ENCODE measurements at regions not wholly inside any gene's neighbourhood (a gene's known extent, or its start where the extent isn't known, plus 50 kb on each side); places are given as distances from the start of the nearest gene placed in this dataset.

DNA sequence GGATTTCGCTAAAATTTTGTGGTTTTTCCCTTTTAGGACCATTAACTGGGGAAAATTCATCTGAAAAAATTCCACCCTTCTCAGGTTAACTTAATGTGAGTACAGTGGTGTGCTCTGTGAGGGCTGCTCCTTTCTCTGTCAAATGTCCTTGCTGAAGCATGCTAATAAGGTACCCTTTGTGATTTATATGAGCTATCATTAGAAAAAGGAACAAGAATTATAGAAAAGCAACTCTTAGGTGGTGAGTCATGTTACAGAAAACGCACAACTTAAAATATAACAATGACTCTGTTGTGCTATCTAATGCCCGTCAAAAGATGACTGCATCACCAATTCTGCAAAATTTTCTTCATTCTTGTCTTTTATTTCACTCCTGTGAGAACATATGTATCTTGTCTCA lies 162.0 kb upstream of the MAGI2 start:
- CTCF ChIA-PET: no interaction called here
- Histone ChIP-seq H3K36me3 (ENCODE audit: insufficient read depth, low read length) (no peaks in the 10 kb centered on the region), H3K27ac (ENCODE audit: low read depth in 1 of 2, low read length in 2 of 2) (no peak overlapping the region), H3K4me1 (ENCODE audit: insufficient read depth, low read length) (no peaks in the 10 kb centered on the region), H3K9me3 (ENCODE audit: control insufficient read depth in 1 of 2, insufficient read depth in 1 of 2, low read length in 2 of 2) (peaks cover 0 to 7% of the 10 kb centered on the region in 2 experiments), H3K4me3 (ENCODE audit: low read length) (no peak overlapping the region), H3K27me3 (ENCODE audit: control insufficient read depth in 1 of 2, insufficient read depth in 2 of 2, low read length in 2 of 2) (no peaks in the 10 kb centered on the region)
- POLR2A ChIA-PET: no interaction called here
- no peak for ATAC-seq (ENCODE audit: poor library complexity)
- Mint-ChIP-seq H3K4me1 (ENCODE audit: low read depth) (no peaks in the 10 kb centered on the region), H3K9me3 (peaks cover 3% of the 10 kb centered on the region), H3K27me3 (no peaks in the 10 kb centered on the region), H3K4me3 (no peak overlapping the region), H3K36me3 (ENCODE audit: low read depth) (no peaks in the 10 kb centered on the region), H3K27ac (no peak overlapping the region)
- DNase-seq: no peak
- intact Hi-C loops (cut with DNase I, micrococcal nuclease): no loop called here
- TF ChIP-seq, protein P1, sequence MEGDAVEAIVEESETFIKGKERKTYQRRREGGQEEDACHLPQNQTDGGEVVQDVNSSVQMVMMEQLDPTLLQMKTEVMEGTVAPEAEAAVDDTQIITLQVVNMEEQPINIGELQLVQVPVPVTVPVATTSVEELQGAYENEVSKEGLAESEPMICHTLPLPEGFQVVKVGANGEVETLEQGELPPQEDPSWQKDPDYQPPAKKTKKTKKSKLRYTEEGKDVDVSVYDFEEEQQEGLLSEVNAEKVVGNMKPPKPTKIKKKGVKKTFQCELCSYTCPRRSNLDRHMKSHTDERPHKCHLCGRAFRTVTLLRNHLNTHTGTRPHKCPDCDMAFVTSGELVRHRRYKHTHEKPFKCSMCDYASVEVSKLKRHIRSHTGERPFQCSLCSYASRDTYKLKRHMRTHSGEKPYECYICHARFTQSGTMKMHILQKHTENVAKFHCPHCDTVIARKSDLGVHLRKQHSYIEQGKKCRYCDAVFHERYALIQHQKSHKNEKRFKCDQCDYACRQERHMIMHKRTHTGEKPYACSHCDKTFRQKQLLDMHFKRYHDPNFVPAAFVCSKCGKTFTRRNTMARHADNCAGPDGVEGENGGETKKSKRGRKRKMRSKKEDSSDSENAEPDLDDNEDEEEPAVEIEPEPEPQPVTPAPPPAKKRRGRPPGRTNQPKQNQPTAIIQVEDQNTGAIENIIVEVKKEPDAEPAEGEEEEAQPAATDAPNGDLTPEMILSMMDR (IDR thresholded peaks at IDR 0.05): no peak

DNA sequence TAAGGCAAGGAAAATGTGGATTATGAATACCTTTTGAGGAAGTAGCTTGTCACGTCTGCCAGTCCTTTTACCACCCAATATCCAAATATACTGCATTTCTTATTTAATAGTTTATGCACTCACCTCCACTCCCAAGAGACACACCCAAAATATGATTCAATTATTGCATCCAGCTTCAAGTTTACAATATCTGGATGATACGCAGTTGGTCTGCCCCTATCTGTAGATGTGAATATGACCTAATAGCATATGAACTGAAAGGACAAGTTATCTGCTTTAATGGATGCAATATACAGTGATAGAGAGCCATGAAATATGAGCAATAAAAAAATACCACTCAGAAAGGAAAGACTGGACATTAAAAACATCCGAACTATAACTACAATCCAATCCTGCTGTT lies 159.4 kb upstream of the MAGI2 start:
- intact Hi-C loops (cut with DNase I, micrococcal nuclease): no loop called here
- Mint-ChIP-seq H3K4me1 (ENCODE audit: low read depth) (no peaks in the 10 kb centered on the region), H3K27ac (no peak overlapping the region), H3K4me3 (no peak overlapping the region), H3K27me3 (no peaks in the 10 kb centered on the region), H3K9me3 (no peaks in the 10 kb centered on the region), H3K36me3 (ENCODE audit: low read depth) (no peaks in the 10 kb centered on the region)
- ChIA-PET CTCF (interaction anchor here (0.6 to 0.7 kb wide), 2 partner anchors 94 to 360 kb away, joined by 3 read pairs; no protein-coding TSS in a partner anchor), POLR2A (no interaction called here)
- TF ChIP-seq, protein P1 (IDR thresholded peaks at IDR 0.05): no peak
- Histone ChIP-seq H3K36me3 (ENCODE audit: insufficient read depth, low read length) (no peaks in the 10 kb centered on the region), H3K9me3 (ENCODE audit: control insufficient read depth in 1 of 2, insufficient read depth in 1 of 2, low read length in 2 of 2) (peaks cover 0 to 3% of the 10 kb centered on the region in 2 experiments), H3K4me3 (ENCODE audit: low read length) (no peak overlapping the region), H3K27ac (ENCODE audit: low read depth in 1 of 2, low read length in 2 of 2) (no peak overlapping the region), H3K27me3 (ENCODE audit: control insufficient read depth in 1 of 2, insufficient read depth in 2 of 2, low read length in 2 of 2) (no peaks in the 10 kb centered on the region), H3K4me1 (ENCODE audit: insufficient read depth, low read length) (no peaks in the 10 kb centered on the region)
- DNase-seq (no peak), ATAC-seq (ENCODE audit: poor library complexity) (no peak)

DNA sequence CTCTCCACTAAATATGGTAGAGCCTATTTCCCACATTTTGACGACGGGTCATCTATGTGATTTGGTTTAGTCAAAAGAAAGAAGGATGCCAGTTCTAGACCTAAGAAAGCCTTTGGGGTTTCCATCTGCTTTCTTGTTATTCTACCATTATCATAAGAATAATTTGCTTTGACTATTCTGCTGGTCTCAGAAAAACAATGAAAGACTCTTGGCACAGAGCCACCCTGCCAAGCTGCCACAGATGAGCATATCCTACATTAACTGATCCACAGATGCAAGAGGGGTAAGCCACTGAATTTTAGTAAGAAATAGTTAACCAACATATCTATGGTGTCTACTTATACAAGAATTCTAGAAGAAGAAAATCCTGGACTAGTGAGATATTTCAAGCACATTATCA lies 158.6 kb upstream of the MAGI2 start:
- DNase-seq: no peak

More for the DNA sequence above, 158.6 kb upstream of the MAGI2 start:
- Mint-ChIP-seq H3K36me3 (ENCODE audit: low read depth) (no peaks in the 10 kb centered on the region), H3K9me3 (peaks cover 2% of the 10 kb centered on the region), H3K4me3 (no peak overlapping the region), H3K27ac (no peak overlapping the region), H3K27me3 (no peaks in the 10 kb centered on the region), H3K4me1 (ENCODE audit: low read depth) (no peaks in the 10 kb centered on the region)
- ChIA-PET CTCF (interaction anchor here (0.7 kb wide), 1 partner anchor 95 kb away, joined by 3 read pairs; no protein-coding TSS in a partner anchor), POLR2A (no interaction called here)
- no peaks in the 10 kb centered on the region for H3K27me3 ChIP-seq (ENCODE audit: control insufficient read depth in 1 of 2, insufficient read depth in 2 of 2, low read length in 2 of 2)
- H3K27ac ChIP-seq (ENCODE audit: low read depth in 1 of 2, low read length in 2 of 2): no peak overlapping the region
- ATAC-seq (ENCODE audit: poor library complexity): no peak
- TF ChIP-seq, protein P1 (IDR thresholded peaks at IDR 0.05): no peak
- no peaks in the 10 kb centered on the region for H3K36me3 ChIP-seq (ENCODE audit: insufficient read depth, low read length)
- no peaks in the 10 kb centered on the region for H3K4me1 ChIP-seq (ENCODE audit: insufficient read depth, low read length)
- peaks cover 0 to 3% of the 10 kb centered on the region in 2 experiments for H3K9me3 ChIP-seq (ENCODE audit: control insufficient read depth in 1 of 2, insufficient read depth in 1 of 2, low read length in 2 of 2)
- intact Hi-C loops (cut with DNase I, micrococcal nuclease): no loop called here
- H3K4me3 ChIP-seq (ENCODE audit: low read length): no peak overlapping the region

All from CD4-positive, alpha-beta T cell (primary cell).